HG03025 (cell line): ENCODE measurements at regions not wholly inside any gene's neighbourhood (a gene's known extent, or its start where the extent isn't known, plus 50 kb on each side); places are given as distances from the start of the nearest gene placed in this dataset.
A peak's percentile ranks its signal among the peaks of the same experiment; 100 is the strongest.
"Not testable (repeated sequence)": the region's sequence is repeated elsewhere in the genome, so short reads cannot be mapped to it uniquely, and the experiment has no call there.

Experiments
- ATAC-seq: cut with Tn5 transposase; IDR thresholded peaks from one replicate; pipeline ENCODE4 v1.9.1; 2021; ENCODE audit warnings: mild to moderate bottlenecking, moderate library complexity; ENCODE audit not compliant: unreplicated experiment, low FRiP score

DNA sequence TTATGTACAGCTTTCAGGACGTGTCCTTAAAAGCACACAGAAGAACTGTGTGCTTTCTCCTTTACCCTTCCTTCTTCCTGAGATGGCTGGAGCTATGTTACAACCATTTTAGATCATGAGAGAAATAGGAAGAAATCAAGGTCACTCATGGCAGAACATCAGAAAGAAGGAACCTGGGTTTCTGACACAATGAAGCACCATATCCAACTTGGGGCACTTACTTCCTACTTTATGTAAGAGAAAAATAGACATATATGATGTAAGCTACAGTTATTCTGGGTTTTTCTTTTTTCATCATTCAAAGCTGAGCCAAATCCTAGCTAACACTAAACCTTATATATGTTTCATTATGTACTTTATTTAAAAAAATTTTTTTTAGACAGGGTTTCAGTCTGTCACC, 79.5 kb downstream of the FAM161A start:
- no peak for ATAC-seq

GRCh38 chr2:61771904-61772845, 81.7 kb downstream of the FAM161A start:
- no peak for ATAC-seq

GRCh38 chr2:61770746-61771145, 83.1 kb downstream of the FAM161A start:
- no peak for ATAC-seq

GRCh38 chr2:61770298-61770697, 83.6 kb downstream of the FAM161A start:
- no peak for ATAC-seq

GRCh38 chr2:61769093-61769675, 84.7 kb downstream of the FAM161A start:
- no peak for ATAC-seq

DNA sequence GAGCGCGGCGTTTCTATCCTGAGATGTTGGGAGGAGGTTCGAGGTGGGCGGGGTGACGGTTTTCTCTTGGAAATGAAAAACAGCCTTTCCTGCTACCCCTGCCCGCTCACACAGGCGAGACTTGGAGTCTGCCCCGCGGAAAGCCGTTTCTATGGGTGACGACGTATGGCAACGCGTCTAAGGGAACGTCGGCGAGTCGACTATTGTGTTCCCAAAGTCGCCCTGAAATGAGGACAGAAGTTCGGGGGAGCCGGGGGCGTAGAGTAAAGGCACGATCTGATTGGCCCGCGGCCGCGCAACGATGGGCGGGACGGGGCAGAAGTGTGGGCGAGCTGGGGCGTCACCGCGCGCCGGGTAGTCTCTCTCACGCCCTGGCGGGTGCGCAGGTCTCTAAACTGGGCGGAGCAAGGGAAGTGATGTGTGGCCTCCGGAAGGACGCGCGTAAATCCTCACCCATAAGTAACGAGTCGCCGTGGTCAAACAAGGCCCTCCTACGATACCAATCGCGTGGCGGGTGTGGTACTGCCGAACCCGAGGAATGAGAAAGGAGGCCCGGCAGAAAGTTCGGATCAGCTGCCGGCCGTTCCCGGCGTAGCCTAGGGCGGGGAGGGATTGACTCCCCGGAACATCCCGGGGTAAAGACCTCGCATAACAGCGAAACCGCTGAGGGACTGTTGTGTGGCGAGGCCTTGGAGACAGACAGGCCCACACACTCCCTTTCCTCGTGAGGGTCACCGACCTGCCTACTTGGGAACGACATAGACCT, 89.6 kb downstream of the FAM161A start:
- ATAC-seq, result peak; percentile 95

GRCh38 chr2:61763605-61764034, 90.2 kb downstream of the FAM161A start:
- peak; percentile 45 for ATAC-seq

DNA sequence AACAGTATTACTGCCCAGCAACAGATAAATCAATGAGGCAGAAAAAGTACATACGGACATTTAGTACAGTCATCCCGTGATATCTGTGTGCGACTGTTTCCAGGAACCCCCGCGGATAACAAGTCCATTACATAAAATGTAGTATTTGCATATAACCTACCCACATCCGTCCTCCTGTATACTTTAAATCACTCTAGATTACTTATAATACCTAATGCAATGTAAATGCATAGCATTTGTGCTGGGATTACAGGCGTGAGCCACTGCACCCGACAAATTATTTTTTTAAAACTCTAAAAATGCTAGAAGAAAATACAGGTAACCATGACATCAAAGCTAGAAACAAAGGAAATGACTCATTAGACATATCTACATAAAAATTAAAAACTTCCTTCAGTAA, 91.6 kb downstream of the FAM161A start:
- ATAC-seq, result no peak

DNA sequence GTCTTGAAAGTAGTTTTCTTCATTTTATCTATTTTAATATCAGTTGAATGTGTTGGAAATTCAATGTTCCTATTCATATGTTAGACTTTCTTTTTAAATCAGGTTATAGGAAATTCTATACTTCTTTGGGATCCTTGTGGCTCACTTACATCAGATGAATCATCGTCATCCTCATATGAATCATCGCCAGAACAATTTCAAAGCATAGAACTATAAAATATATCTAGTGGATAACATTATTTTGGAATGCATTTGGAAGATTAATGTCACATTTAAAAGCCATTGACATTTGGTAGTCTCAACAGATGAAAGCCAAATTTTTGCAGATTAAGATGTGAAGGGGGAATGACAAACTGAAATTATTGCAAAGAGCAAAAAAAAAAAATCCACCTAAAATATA, 94.1 kb downstream of the FAM161A start:
- ATAC-seq, result no peak

GRCh38 chr2:61759005-61759404, 94.9 kb downstream of the FAM161A start:
- no peak for ATAC-seq

DNA sequence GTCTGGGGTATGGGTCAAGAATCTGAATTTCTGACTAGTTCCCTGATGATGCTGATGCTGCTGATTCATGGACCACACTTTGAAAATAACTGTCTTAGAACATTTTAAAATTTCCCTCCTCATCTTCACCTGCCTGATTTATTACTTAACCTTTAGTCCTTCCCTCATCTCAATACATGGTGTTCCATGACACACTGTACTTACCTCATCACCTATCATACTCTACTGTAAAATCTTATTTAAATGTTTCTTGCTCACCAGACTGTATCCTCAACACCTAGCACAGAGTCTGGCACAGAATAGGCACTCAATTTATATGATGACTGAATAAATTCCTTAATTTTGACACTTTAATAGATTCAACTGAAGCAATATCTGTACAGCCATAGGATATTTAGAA, 95.7 kb downstream of the FAM161A start:
- no peak for ATAC-seq

DNA sequence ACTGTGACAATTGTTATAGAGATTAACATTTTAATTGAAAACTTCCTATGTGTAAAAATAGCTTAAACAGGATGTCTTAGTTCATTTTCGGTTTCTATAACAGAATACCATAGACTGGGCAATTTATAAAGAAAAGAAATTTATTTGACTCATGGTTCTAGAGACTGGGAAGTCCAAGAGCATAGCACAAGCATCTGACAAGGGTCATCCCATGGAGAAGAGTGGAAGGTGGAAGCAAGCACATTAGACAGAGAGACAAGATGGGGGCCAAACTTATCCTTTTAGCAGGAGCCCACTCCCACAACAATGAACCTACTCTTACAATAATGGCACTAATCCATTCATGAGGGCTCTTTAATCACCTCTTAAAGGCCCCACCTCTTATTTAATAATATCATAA, 100.3 kb downstream of the FAM161A start:
- no peak for ATAC-seq

- no peak for ATAC-seq
Observed at GRCh38 chr2:61750624-61751023, 103.2 kb downstream of the FAM161A start.

DNA sequence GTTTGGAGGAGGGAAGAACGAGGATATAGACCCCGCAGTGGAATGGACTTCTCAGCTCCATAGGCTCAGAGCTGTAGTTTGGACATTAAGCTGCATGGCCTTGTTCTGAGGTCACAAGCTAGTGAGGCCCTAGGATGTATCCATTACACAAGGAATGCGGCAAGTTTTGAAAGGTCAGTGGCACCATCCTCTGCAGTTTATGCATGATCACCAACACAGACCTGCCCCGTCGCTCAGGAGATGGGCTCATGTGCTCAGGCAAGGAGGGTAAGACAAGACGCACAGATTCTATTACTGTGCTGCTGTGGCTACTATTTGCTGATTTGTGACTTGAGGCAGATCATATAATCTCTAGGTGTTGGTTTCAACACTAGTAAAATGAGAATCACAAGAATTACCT, 110.9 kb downstream of the FAM161A start:
- ATAC-seq, result no peak

DNA sequence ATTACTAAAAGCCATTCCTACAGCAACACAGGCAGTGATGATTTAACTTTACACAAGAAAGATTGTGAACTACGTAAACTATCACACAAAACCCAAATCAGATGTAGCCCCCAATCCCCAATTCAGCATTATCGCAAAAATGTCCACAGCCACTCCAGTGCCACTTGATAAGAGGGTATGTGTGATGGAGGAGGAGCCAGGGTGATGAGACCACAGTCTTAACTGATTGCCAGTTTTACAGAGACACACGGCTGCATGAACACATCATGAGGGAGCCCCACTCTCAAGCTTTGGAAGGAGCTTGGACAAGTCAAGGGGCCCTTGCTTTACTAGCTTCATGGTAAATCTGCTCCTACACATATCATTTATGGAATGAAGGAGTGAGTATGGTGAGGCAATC, 116.0 kb downstream of the FAM161A start:
- ATAC-seq, result no peak

GRCh38 chr2:61736953-61737352, 116.9 kb downstream of the FAM161A start:
- no peak for ATAC-seq

DNA sequence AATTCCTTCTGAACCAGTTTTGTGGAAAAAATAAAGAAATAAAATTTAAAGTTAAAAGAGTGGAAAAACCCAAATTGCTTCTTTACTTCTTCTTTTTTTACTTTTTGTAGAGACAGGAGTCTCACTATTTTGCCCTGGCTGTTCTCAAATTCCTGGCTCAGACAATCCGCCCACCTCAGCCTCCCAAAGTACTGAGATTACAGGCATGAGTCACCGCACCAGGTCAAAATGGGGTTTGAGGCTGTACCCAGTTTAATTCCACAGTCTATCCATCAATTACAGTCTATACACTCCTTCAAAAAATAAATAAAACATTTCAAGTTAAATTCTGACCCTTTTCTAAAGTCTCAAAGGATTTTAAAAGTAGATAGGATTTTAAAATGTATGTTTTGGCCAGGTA, 120.3 kb downstream of the FAM161A start:
- no peak for ATAC-seq

DNA sequence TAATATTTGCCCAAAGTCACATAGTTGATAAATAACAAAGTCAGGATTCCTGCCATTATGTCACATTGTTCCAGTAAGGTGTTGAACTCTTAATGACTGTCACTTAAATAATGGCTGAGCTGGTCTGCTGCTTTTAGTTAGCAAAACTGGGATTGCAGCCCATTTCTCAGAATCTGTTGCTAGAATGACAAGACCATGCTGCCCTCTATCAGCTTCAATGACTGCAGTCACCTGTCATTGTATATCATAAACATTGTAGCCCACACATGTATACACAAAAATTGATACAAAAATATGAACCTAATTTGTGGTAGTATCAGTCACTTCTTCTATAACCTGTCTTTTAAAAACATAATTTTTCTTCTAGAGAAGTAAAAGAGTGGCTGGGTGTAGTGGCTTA, 121.1 kb downstream of the FAM161A start:
- no peak for ATAC-seq

- no peak for ATAC-seq
Observed at GRCh38 chr2:61727746-61728145, 126.1 kb downstream of the FAM161A start.

GRCh38 chr2:61726456-61727209, 127.2 kb downstream of the FAM161A start:
- no peak for ATAC-seq

- not testable (repeated sequence) for ATAC-seq
Observed at GRCh38 chr2:61723364-61723763, 130.5 kb downstream of the FAM161A start.
